ENCODE measurements at regions not wholly inside any gene's neighbourhood (a gene's known extent, or its start where the extent isn't known, plus 50 kb on each side); places are given as distances from the start of the nearest gene placed in this dataset.
"Not testable (repeated sequence)": the region's sequence is repeated elsewhere in the genome, so short reads cannot be mapped to it uniquely, and the experiment has no call there.

DNA sequence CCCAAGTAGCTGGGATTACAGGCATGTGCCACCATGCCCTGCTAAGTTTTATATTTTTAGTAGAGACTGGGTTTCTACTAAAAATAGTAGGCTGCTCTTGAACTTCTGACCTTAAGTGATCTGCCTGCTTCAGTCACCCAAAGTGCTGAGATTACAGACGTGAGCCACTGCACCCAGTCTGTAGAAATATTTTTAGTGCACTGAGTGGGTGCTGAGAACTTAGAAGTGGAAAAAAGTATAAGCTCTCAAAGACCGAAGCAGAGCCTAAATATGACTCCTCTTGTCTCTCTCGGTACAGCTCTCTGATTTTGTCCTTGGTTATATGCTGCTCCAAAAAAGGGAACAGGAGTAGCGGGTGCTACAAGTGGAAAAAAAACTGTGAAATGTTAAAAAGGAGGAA lies 353.8 kb upstream of the IZUMO3 start:
- WGBS, 2 donors: 70 to 73% methylated on average over 4 of the region's 4 CpGs
- Histone ChIP-seq H3K27ac (ENCODE audit: low read depth in 2 of 2, low read length in 1 of 2) (no peak overlapping the region), H3K9me3 (ENCODE audit: control insufficient read depth in 2 of 2, insufficient read depth in 1 of 2, low read depth in 1 of 2, low read length in 1 of 2) (peaks cover 0 to 3% of the 10 kb centered on the region in 2 donors), H3K4me3 (ENCODE audit: low read depth in 1 of 2, low read length in 2 of 2) (no peak overlapping the region), H3K27me3 (ENCODE audit: control insufficient read depth in 1 of 2, insufficient read depth in 2 of 2, low read length in 2 of 2) (no peaks in the 10 kb centered on the region), H3K4me1 (ENCODE audit: control insufficient read depth in 2 of 2, insufficient read depth in 2 of 2, low read length in 1 of 2) (no peaks in the 10 kb centered on the region), H3K36me3 (ENCODE audit: control insufficient read depth in 2 of 2, insufficient read depth in 2 of 2, low read length in 1 of 2) (no peaks in the 10 kb centered on the region)

DNA sequence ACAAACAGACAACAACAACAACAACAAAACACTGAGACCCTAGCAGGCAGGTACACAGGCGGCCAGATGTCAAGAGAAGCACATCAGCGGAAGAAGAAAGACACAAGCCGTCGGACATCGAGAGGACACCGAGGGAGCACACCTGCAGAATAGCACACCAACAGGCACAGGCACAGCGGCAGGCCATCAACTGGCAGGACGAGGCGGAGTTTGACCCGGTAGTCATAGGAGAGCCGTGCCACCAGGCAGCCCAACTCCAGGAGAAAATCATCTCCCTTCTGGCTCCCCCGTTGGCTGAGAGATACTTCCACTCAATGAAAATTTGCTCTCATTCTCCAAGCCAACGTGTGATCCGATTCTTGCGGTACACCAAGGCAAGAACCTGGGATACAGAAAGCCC lies 352.1 kb upstream of the IZUMO3 start:
- H3K4me1 ChIP-seq (ENCODE audit: control insufficient read depth in 2 of 2, insufficient read depth in 2 of 2, low read length in 1 of 2): no peaks in the 10 kb centered on the region
- WGBS, 2 donors: 92 to 95% methylated on average over 15 of the region's 15 CpGs
- H3K27ac ChIP-seq (ENCODE audit: low read depth in 2 of 2, low read length in 1 of 2): no peak overlapping the region
- H3K4me3 ChIP-seq (ENCODE audit: low read depth in 1 of 2, low read length in 2 of 2): no peak overlapping the region
- no peaks in the 10 kb centered on the region for H3K36me3 ChIP-seq (ENCODE audit: control insufficient read depth in 2 of 2, insufficient read depth in 2 of 2, low read length in 1 of 2)
- peaks cover 0 to 3% of the 10 kb centered on the region in 2 donors for H3K9me3 ChIP-seq (ENCODE audit: control insufficient read depth in 2 of 2, insufficient read depth in 1 of 2, low read depth in 1 of 2, low read length in 1 of 2)
- no peaks in the 10 kb centered on the region for H3K27me3 ChIP-seq (ENCODE audit: control insufficient read depth in 1 of 2, insufficient read depth in 2 of 2, low read length in 2 of 2)

GRCh38 chr9:24881361-24881760 lies 335.7 kb upstream of the IZUMO3 start:
- Histone ChIP-seq H3K4me1 (ENCODE audit: control insufficient read depth in 2 of 2, insufficient read depth in 2 of 2, low read length in 1 of 2) (no peaks in the 10 kb centered on the region), H3K27me3 (ENCODE audit: control insufficient read depth in 1 of 2, insufficient read depth in 2 of 2, low read length in 2 of 2) (no peaks in the 10 kb centered on the region), H3K4me3 (ENCODE audit: low read depth in 1 of 2, low read length in 2 of 2) (no peak overlapping the region), H3K36me3 (ENCODE audit: control insufficient read depth in 2 of 2, insufficient read depth in 2 of 2, low read length in 1 of 2) (no peaks in the 10 kb centered on the region), H3K27ac (ENCODE audit: low read depth in 2 of 2, low read length in 1 of 2) (no peak overlapping the region), H3K9me3 (ENCODE audit: control insufficient read depth in 2 of 2, insufficient read depth in 1 of 2, low read depth in 1 of 2, low read length in 1 of 2) (no peaks in the 10 kb centered on the region)
- 81 to 84% methylated on average over 3 of the region's 3 CpGs for WGBS, 2 donors

DNA sequence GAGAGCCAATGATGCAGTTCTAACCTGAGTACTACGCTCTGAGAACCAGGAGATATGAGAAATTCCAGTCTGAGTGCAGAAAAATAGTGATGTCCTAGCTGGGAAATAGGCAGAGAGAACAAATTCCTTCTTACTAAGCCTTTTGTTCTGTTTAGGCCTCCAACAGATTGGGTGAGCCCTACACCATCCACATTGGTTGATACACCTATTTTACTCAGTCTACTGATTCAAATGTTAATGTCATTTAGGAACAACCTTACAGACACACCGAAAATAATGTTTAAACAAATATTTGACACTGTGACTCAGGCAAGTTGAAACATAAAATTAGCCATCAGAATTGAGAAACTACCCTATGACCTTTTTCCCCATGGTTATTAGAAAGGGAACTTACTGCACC lies 333.9 kb upstream of the IZUMO3 start:
- H3K27ac ChIP-seq (ENCODE audit: low read depth in 2 of 2, low read length in 1 of 2): no peak overlapping the region
- no peaks in the 10 kb centered on the region for H3K4me1 ChIP-seq (ENCODE audit: control insufficient read depth in 2 of 2, insufficient read depth in 2 of 2, low read length in 1 of 2)
- no peak overlapping the region for H3K4me3 ChIP-seq (ENCODE audit: low read depth in 1 of 2, low read length in 2 of 2)
- 45 to 47% methylated on average over 2 of the region's 2 CpGs for WGBS, 2 donors
- no peaks in the 10 kb centered on the region for H3K27me3 ChIP-seq (ENCODE audit: control insufficient read depth in 1 of 2, insufficient read depth in 2 of 2, low read length in 2 of 2)
- no peaks in the 10 kb centered on the region for H3K36me3 ChIP-seq (ENCODE audit: control insufficient read depth in 2 of 2, insufficient read depth in 2 of 2, low read length in 1 of 2)
- no peaks in the 10 kb centered on the region for H3K9me3 ChIP-seq (ENCODE audit: control insufficient read depth in 2 of 2, insufficient read depth in 1 of 2, low read depth in 1 of 2, low read length in 1 of 2)

DNA sequence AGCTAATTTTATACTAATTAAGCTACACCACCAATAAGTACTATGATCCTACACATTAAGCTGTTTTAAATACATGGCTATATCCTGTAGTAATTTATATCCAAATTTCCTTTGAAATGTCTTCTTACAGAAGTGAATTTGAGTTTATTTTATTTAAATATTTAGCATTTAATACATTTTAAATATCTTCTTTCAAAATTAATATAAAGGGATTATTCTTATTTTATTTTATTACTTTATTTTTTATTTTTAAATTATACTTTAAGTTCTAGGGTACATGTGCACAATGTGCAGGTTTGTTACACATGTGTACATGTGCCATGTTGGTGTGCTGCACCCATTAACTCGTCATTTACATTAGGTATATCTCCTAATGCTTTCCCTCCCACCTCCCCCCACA lies 310.9 kb upstream of the IZUMO3 start:
- WGBS, 2 donors: 35 to 80% methylated on average over 1 of the region's 1 CpG
- not testable (repeated sequence) for H3K4me1 ChIP-seq (ENCODE audit: control insufficient read depth in 2 of 2, insufficient read depth in 2 of 2, low read length in 1 of 2); H3K27ac ChIP-seq (ENCODE audit: low read depth in 2 of 2, low read length in 1 of 2); H3K27me3 ChIP-seq (ENCODE audit: control insufficient read depth in 1 of 2, insufficient read depth in 2 of 2, low read length in 2 of 2); H3K36me3 ChIP-seq (ENCODE audit: control insufficient read depth in 2 of 2, insufficient read depth in 2 of 2, low read length in 1 of 2); H3K9me3 ChIP-seq (ENCODE audit: control insufficient read depth in 2 of 2, insufficient read depth in 1 of 2, low read depth in 1 of 2, low read length in 1 of 2); H3K4me3 ChIP-seq (ENCODE audit: low read depth in 1 of 2, low read length in 2 of 2)

- WGBS, 2 donors: 67 to 71% methylated on average over 3 of the region's 3 CpGs
- Histone ChIP-seq H3K27ac (ENCODE audit: low read depth in 2 of 2, low read length in 1 of 2) (no peak overlapping the region), H3K4me3 (ENCODE audit: low read depth in 1 of 2, low read length in 2 of 2) (no peak overlapping the region), H3K27me3 (ENCODE audit: control insufficient read depth in 1 of 2, insufficient read depth in 2 of 2, low read length in 2 of 2) (no peaks in the 10 kb centered on the region), H3K4me1 (ENCODE audit: control insufficient read depth in 2 of 2, insufficient read depth in 2 of 2, low read length in 1 of 2) (no peaks in the 10 kb centered on the region), H3K36me3 (ENCODE audit: control insufficient read depth in 2 of 2, insufficient read depth in 2 of 2, low read length in 1 of 2) (no peaks in the 10 kb centered on the region), H3K9me3 (ENCODE audit: control insufficient read depth in 2 of 2, insufficient read depth in 1 of 2, low read depth in 1 of 2, low read length in 1 of 2) (no peaks in the 10 kb centered on the region)
Measured at GRCh38 chr9:24846248-24846912, 300.7 kb upstream of the IZUMO3 start.

- Histone ChIP-seq H3K27ac (ENCODE audit: low read depth in 2 of 2, low read length in 1 of 2) (no peak overlapping the region), H3K27me3 (ENCODE audit: control insufficient read depth in 1 of 2, insufficient read depth in 2 of 2, low read length in 2 of 2) (no peaks in the 10 kb centered on the region), H3K4me3 (ENCODE audit: low read depth in 1 of 2, low read length in 2 of 2) (no peak overlapping the region), H3K9me3 (ENCODE audit: control insufficient read depth in 2 of 2, insufficient read depth in 1 of 2, low read depth in 1 of 2, low read length in 1 of 2) (no peaks in the 10 kb centered on the region), H3K4me1 (ENCODE audit: control insufficient read depth in 2 of 2, insufficient read depth in 2 of 2, low read length in 1 of 2) (no peaks in the 10 kb centered on the region), H3K36me3 (ENCODE audit: control insufficient read depth in 2 of 2, insufficient read depth in 2 of 2, low read length in 1 of 2) (no peaks in the 10 kb centered on the region)
- 77% methylated on average over 2 of the region's 2 CpGs for WGBS, 2 donors
Measured at GRCh38 chr9:24844217-24844616, 298.5 kb upstream of the IZUMO3 start.

GRCh38 chr9:24841993-24842392 lies 296.3 kb upstream of the IZUMO3 start:
- H3K27me3 ChIP-seq (ENCODE audit: control insufficient read depth in 1 of 2, insufficient read depth in 2 of 2, low read length in 2 of 2): no peaks in the 10 kb centered on the region
- H3K9me3 ChIP-seq (ENCODE audit: control insufficient read depth in 2 of 2, insufficient read depth in 1 of 2, low read depth in 1 of 2, low read length in 1 of 2): no peaks in the 10 kb centered on the region
- H3K36me3 ChIP-seq (ENCODE audit: control insufficient read depth in 2 of 2, insufficient read depth in 2 of 2, low read length in 1 of 2): no peaks in the 10 kb centered on the region
- H3K4me1 ChIP-seq (ENCODE audit: control insufficient read depth in 2 of 2, insufficient read depth in 2 of 2, low read length in 1 of 2): no peaks in the 10 kb centered on the region
- 80 to 87% methylated on average over 4 of the region's 4 CpGs for WGBS, 2 donors
- H3K4me3 ChIP-seq (ENCODE audit: low read depth in 1 of 2, low read length in 2 of 2): no peak overlapping the region
- H3K27ac ChIP-seq (ENCODE audit: low read depth in 2 of 2, low read length in 1 of 2): no peak overlapping the region

DNA sequence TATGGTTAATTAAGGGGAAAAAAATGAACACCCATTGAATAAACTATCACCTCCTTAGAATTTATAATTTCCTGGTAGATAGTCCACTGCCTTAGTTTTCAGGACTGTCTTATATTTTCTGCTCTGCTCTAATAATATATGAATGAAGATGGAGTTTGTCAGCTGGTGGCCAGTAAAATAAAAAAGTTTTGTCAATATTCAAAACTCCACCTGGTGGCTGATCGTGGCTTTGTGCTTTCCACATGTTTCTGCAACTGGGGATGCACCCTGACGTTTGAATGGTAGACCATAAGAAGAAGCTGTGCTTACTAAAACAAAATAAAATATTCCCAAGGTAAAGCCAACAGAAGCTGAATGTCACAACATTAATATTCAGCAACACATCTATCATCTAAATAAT lies 286.6 kb upstream of the IZUMO3 start:
- Histone ChIP-seq H3K4me3 (ENCODE audit: low read depth in 1 of 2, low read length in 2 of 2) (no peak overlapping the region), H3K9me3 (ENCODE audit: control insufficient read depth in 2 of 2, insufficient read depth in 1 of 2, low read depth in 1 of 2, low read length in 1 of 2) (no peaks in the 10 kb centered on the region), H3K4me1 (ENCODE audit: control insufficient read depth in 2 of 2, insufficient read depth in 2 of 2, low read length in 1 of 2) (no peaks in the 10 kb centered on the region), H3K27ac (ENCODE audit: low read depth in 2 of 2, low read length in 1 of 2) (no peak overlapping the region), H3K36me3 (ENCODE audit: control insufficient read depth in 2 of 2, insufficient read depth in 2 of 2, low read length in 1 of 2) (no peaks in the 10 kb centered on the region), H3K27me3 (ENCODE audit: control insufficient read depth in 1 of 2, insufficient read depth in 2 of 2, low read length in 2 of 2) (no peaks in the 10 kb centered on the region)
- WGBS, 2 donors: 24 to 36% methylated on average over 2 of the region's 2 CpGs

GRCh38 chr9:24828687-24829086 lies 283.0 kb upstream of the IZUMO3 start:
- WGBS, 2 donors: 72 to 78% methylated on average over 2 of the region's 2 CpGs
- Histone ChIP-seq H3K27me3 (ENCODE audit: control insufficient read depth in 1 of 2, insufficient read depth in 2 of 2, low read length in 2 of 2) (no peaks in the 10 kb centered on the region), H3K4me1 (ENCODE audit: control insufficient read depth in 2 of 2, insufficient read depth in 2 of 2, low read length in 1 of 2) (no peaks in the 10 kb centered on the region)

More at GRCh38 chr9:24828687-24829086, 283.0 kb upstream of the IZUMO3 start:
- no peak overlapping the region for H3K4me3 ChIP-seq (ENCODE audit: low read depth in 1 of 2, low read length in 2 of 2)
- H3K9me3 ChIP-seq (ENCODE audit: control insufficient read depth in 2 of 2, insufficient read depth in 1 of 2, low read depth in 1 of 2, low read length in 1 of 2): no peaks in the 10 kb centered on the region
- no peaks in the 10 kb centered on the region for H3K36me3 ChIP-seq (ENCODE audit: control insufficient read depth in 2 of 2, insufficient read depth in 2 of 2, low read length in 1 of 2)
- no peak overlapping the region for H3K27ac ChIP-seq (ENCODE audit: low read depth in 2 of 2, low read length in 1 of 2)
